ENCODE measurements at regions not wholly inside any gene's neighbourhood (a gene's known extent, or its start where the extent isn't known, plus 50 kb on each side); places are given as distances from the start of the nearest gene placed in this dataset.
A peak's percentile ranks its signal among the peaks of the same experiment; 100 is the strongest.

- no peak for DNase-seq (ENCODE audit: low read depth)
These were observed 942.6 kb downstream of the KCNJ2 start for GRCh38 chr17:71111934-71112333.

DNA sequence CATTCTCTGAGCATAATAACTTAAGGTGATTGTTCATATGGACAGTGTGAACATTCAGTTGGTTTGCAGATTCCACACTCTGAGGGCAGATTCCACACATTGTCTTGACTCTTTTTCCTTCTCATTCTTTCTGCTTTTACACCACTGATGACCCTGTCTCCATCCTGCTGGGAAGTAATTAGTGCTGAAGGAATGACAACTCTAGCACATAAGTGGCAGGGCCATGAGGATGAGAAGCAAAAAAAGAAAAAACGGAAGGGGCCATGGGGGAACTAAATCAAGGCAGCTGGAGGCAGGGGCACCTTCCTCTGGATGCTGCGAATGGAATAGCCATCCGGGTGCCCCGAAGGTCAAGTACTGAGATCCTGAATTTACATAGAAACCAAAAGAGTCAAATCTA, 944.0 kb downstream of the KCNJ2 start:
- DNase-seq (ENCODE audit: low read depth) = no peak

GRCh38 chr17:71114911-71115668, 945.8 kb downstream of the KCNJ2 start:
- no peak for DNase-seq (ENCODE audit: low read depth)

GRCh38 chr17:71115669-71115972, 946.3 kb downstream of the KCNJ2 start:
- DNase-seq (ENCODE audit: low read depth) = no peak

GRCh38 chr17:71117466-71117865, 948.1 kb downstream of the KCNJ2 start:
- DNase-seq (ENCODE audit: low read depth) = peak; percentile 28

DNA sequence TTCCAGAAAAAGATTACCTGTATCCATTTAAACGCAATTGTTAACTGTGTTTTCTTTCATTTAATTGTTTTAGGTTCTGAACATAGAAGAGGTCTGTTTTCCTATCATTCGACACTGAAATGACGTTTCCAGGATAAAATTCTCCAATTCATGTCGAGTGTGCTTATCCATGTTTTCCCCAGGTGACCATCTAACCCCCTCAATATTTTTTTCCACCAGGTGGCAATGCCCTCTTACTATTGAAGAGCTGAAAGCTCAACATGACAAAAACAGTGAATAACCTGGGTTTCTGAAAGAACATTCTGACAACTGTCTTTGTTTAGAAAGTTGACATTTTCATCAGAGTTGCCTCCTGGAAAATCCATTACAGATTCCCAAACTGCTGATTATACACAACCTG, 948.7 kb downstream of the KCNJ2 start:
- DNase-seq (ENCODE audit: low read depth) = peak; percentile 22

GRCh38 chr17:71127416-71127815, 958.1 kb downstream of the KCNJ2 start:
- DNase-seq (ENCODE audit: low read depth) = no peak

GRCh38 chr17:71142333-71142732, 973.0 kb downstream of the KCNJ2 start:
- no peak for DNase-seq (ENCODE audit: low read depth)

DNA sequence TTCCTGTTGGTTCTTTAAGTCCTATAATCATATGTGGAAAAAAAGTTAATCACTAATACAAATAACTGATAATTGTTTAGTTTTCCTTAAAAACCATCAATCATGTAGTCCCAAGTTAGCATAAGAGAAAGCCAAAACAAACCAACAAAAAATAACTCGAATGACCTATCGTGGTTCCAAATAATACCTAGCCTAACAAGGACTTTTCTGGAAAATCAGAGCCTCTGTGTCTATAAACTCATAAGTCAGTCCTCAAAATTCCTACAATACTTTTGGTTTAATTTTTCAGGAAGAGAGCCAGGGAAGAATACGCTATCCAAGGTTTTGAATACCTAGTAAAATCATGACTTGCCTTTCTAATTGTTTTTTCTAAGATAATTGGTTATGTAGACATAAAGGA, 975.3 kb upstream of the SOX9 start:
- DNase-seq (ENCODE audit: low read depth) = peak; percentile 2

DNA sequence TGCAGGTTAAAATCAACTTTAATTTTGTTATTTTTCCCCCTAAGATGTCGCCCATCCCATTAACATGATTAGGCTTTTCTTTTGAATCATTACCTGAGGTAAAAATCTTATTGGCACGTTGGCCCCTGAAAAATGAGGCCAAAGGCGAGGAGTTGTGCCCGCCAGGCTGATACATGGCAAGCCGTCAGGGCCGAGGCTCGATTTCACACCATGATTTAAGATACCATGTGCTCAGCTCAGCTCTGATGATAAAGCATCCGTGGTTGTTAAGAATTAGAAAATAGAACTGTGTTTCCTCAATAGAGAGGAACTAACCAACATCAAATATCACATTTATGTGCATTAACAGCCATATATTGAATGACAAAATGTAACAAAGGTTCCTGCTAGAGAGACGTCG, 972.9 kb upstream of the SOX9 start:
- DNase-seq (ENCODE audit: low read depth) = no peak

DNA sequence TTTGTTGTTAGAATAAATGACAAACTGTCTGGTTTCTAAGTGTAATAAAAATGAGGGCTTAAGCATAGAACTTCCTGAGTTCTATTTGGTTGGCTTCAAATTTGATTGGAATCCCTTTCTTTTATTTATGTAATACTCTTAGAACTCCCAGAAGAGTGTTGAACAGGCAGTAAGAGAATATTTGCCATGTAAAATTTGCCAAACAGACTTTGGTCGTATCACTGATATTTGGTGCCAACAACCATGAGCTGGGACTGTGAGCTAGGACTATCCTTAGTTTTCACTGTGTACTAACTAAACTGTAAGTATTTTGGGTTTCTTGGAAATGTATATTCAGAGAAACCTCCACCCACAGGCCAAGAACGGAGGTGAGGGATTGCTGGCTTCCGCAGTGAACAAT, 971.2 kb upstream of the SOX9 start:
- DNase-seq (ENCODE audit: low read depth) = no peak

GRCh38 chr17:71157297-71157696, 963.5 kb upstream of the SOX9 start:
- no peak for DNase-seq (ENCODE audit: low read depth)

- no peak for DNase-seq (ENCODE audit: low read depth)
These were observed 962.4 kb upstream of the SOX9 start for GRCh38 chr17:71158437-71158836.

- peak; percentile 7 for DNase-seq (ENCODE audit: low read depth)
These were observed 957.6 kb upstream of the SOX9 start for GRCh38 chr17:71163121-71163812.

DNA sequence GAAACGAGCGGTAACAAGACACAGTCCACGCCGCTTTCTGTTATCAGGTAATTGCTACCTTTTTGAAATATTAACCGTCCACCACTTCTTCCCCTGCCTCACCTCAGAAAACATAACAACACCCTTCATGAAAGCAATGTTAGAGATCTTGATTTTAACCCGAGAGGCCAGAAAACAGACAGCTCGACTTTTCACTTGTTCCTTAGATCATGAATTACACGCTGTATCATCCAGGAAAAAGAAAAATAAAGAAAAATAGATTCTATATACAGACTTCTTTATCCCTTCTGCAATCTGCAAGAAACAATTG, 957.1 kb upstream of the SOX9 start:
- no peak for DNase-seq (ENCODE audit: low read depth)

DNA sequence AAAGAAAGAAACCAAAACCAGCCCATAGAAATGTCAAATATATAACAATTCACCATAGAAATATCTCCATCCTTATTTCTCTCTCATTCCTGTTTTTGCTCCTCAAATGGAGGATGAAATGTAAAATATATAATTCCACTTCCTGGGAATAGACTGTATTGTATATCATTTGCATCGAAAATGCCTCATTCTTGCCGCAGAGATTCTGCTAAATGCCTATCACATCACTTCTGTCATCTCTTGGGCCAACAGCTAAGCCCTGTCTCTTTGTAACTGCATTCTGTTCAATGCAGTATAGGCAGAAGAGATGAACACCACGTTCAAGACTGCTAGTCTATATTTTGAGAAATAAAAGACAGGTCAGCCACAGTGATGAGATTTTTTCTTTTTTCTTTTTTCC, 956.3 kb upstream of the SOX9 start:
- DNase-seq (ENCODE audit: low read depth) = no peak

DNA sequence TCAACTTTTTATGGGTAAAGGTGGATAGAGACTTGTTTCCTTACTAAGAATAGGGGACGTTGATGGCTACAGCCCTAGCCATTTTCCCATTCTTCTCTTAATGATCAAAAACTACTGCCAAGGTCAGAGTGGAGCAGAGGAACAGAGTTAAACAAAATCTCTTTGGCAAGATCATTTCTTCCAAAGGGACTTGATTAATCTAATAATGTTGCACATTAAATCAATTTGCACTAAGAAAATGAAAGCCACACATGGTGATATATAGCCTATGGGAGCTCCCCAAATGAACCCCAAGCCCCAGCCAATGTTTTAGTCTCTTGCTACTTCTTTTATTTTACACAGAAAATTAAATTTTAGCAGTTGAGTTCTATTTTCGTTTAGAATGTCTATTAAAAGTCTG, 954.5 kb upstream of the SOX9 start:
- DNase-seq (ENCODE audit: low read depth) = no peak

GRCh38 chr17:71168053-71168741, 952.6 kb upstream of the SOX9 start:
- no peak for DNase-seq (ENCODE audit: low read depth)

DNA sequence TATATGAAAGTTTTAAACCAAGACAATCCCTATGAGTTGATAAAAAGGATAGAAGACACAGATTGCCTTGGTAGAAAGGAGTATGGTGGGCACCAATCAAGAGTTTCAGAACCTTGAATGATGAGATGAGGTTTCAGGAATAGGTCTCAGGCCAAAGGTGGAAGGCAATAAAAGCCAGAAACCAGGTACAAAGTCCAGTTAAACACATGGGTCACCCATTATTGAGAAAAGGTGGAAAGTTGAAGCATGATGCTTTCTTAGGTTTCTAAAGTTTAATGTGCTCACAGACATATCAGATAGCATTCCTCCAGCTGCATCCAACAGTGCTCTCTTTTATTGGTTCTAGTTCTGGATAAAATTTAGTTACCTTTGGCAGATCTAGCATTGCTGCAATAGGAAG, 950.8 kb upstream of the SOX9 start:
- no peak for DNase-seq (ENCODE audit: low read depth)

- no peak for DNase-seq (ENCODE audit: low read depth)
These were observed 949.5 kb upstream of the SOX9 start for GRCh38 chr17:71171270-71171669.

- no peak for DNase-seq (ENCODE audit: low read depth)
These were observed 946.8 kb upstream of the SOX9 start for GRCh38 chr17:71173991-71174390.

DNA sequence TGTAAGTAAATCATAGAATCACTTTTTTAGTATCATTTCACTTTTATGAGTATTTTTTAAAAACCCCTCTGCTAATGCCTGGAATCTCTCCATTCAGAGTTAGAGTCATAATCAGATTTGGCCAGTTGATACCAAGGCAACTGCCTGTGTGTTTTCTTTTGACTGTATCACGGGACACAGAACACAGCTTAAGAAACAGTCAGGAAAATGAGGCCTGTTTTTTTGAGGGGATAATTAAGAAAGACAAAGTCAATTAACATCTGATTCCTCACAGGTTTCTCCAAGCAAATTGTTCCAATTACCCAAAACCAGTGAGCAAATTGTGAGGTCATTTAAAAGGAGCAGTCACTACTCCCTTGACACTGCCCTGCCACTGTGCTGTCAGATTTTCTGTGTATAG, 944.5 kb upstream of the SOX9 start:
- no peak for DNase-seq (ENCODE audit: low read depth)

- DNase-seq (ENCODE audit: low read depth) = no peak
These were observed 943.8 kb upstream of the SOX9 start for GRCh38 chr17:71176928-71177443.
